ENCODE measurements at regions not wholly inside any gene's neighbourhood (a gene's known extent, or its start where the extent isn't known, plus 50 kb on each side); places are given as distances from the start of the nearest gene placed in this dataset.

GRCh38 chr21:29413683-29414082 is 115.0 kb downstream of the BACH1 start:
- TF ChIP-seq, protein P1, sequence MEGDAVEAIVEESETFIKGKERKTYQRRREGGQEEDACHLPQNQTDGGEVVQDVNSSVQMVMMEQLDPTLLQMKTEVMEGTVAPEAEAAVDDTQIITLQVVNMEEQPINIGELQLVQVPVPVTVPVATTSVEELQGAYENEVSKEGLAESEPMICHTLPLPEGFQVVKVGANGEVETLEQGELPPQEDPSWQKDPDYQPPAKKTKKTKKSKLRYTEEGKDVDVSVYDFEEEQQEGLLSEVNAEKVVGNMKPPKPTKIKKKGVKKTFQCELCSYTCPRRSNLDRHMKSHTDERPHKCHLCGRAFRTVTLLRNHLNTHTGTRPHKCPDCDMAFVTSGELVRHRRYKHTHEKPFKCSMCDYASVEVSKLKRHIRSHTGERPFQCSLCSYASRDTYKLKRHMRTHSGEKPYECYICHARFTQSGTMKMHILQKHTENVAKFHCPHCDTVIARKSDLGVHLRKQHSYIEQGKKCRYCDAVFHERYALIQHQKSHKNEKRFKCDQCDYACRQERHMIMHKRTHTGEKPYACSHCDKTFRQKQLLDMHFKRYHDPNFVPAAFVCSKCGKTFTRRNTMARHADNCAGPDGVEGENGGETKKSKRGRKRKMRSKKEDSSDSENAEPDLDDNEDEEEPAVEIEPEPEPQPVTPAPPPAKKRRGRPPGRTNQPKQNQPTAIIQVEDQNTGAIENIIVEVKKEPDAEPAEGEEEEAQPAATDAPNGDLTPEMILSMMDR (IDR thresholded peaks at IDR 0.05; ENCODE audit: control extremely low read depth, extremely low read depth, low read depth, missing control alignments), result no peak
- no peak for DNase-seq (ENCODE audit: extremely low spot score)
- POLR2A ChIA-PET, result no interaction called here
- CTCF ChIA-PET, result interaction anchor here (1.3 kb wide), 1 partner anchor 10 kb away, joined by 3 read pairs; no protein-coding TSS in a partner anchor

GRCh38 chr21:29416268-29416667 is 117.5 kb downstream of the BACH1 start:
- TF ChIP-seq, protein P1 (IDR thresholded peaks at IDR 0.05; ENCODE audit: control extremely low read depth, extremely low read depth, low read depth, missing control alignments), result no peak
- CTCF ChIA-PET, result no interaction called here
- DNase-seq (ENCODE audit: extremely low spot score), result no peak
- POLR2A ChIA-PET, result no interaction called here

DNA sequence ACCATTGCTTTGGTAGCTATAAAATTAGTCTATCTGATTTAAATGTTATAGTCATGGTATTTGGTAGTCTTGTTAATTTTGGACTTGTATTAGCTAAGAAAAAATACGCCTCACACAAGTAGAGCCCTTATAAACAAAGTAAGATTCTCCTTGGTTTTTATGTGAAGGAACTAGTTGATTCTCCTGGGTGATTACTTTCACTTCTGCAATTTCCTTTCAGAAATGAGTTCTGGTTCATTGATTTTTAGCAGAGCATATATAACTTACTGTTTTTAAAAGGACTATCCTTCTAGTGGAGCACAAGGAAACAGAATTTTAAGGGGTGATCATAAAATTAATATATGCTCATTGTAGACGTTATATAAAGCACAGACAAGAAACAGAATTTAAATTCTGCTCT is 120.1 kb downstream of the BACH1 start:
- peak; percentile 22 for DNase-seq (ENCODE audit: extremely low spot score)
- POLR2A ChIA-PET, result no interaction called here
- TF ChIP-seq, protein P1 (IDR thresholded peaks at IDR 0.05; ENCODE audit: control extremely low read depth, extremely low read depth, low read depth, missing control alignments), result no peak
- CTCF ChIA-PET, result no interaction called here

DNA sequence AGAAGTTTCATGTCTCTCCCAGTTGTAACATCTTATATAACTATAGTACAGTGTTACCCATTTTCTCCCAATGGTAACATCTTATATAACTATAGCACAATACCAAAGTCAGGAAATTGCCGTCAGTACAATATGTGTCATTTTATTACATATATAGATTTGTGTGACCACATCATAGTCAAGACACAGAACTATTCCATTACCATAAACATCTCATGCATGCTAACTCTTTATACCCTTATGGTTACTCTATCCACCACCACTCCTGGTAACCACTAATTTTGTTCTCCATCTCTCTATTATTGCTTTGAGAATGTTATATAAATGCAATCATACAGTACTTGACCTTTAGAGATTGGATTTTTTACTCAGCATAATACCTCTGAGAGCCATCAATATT is 120.7 kb downstream of the BACH1 start:
- TF ChIP-seq, protein P1 (IDR thresholded peaks at IDR 0.05; ENCODE audit: control extremely low read depth, extremely low read depth, low read depth, missing control alignments), result no peak
- CTCF ChIA-PET, result no interaction called here
- no peak for DNase-seq (ENCODE audit: extremely low spot score)
- POLR2A ChIA-PET, result no interaction called here

DNA sequence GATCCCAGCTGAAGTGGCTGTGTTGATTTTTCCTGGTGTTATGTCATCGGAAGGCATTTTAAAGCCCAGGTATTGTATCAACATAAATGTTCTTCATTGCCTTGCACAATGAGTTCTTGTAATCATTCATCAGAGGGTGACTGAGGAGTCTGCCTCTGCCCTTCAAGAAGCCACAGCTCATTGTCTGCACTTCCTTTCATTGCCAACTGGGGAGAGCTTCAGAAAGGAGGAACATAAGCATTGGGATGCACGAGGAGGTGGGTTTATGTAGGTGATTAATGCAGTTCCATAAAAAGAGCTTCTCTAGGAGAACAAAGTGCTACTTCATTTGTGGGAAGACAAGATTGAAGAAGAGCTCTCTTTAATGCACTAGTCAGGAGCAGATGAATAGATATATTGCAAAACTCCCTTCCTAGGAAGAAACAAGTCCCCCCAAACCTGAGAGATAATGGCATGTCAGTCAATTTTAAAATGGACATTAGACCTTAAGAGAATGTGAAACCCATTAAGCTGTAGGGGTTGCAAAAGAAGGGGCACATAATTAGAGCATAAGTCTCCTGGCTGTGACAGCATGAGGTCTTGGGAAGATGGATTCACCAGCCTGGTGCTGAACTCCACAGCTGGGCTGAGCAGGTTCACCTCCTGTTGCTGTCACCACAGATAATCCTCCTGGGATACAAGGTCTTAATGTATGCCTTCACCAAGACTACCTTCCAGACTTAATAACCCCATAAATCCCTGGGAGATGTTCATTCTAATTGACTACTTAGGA is 124.6 kb downstream of the BACH1 start:
- ChIA-PET CTCF (interaction anchor here (1.2 to 2.1 kb wide), 5 partner anchors 9 to 426 kb away, joined by 3 to 14 read pairs (median 5); no protein-coding TSS in a partner anchor), POLR2A (interaction anchor here (0.6 kb wide), 1 partner anchor 43 kb away, joined by 5 read pairs; no protein-coding TSS in a partner anchor)
- TF ChIP-seq, protein P1 (IDR thresholded peaks at IDR 0.05; ENCODE audit: control extremely low read depth, extremely low read depth, low read depth, missing control alignments), result no peak
- DNase-seq (ENCODE audit: extremely low spot score), result no peak

- ChIA-PET POLR2A (no interaction called here), CTCF (interaction anchor here (0.6 to 1.6 kb wide), 2 partner anchors 13 to 51 kb away, joined by 3 to 4 read pairs; no protein-coding TSS in a partner anchor)
- DNase-seq (ENCODE audit: extremely low spot score), result no peak
- TF ChIP-seq, protein P1 (IDR thresholded peaks at IDR 0.05; ENCODE audit: control extremely low read depth, extremely low read depth, low read depth, missing control alignments), result no peak
Measured at GRCh38 chr21:29424728-29425127, 126.0 kb downstream of the BACH1 start.
